CD4-positive, alpha-beta T cell treated with Interleukin-4 for 4 hours (primary cell): ENCODE measurements at regions not wholly inside any gene's neighbourhood (a gene's known extent, or its start where the extent isn't known, plus 50 kb on each side); places are given as distances from the start of the nearest gene placed in this dataset.
"Not testable (repeated sequence)": the region's sequence is repeated elsewhere in the genome, so short reads cannot be mapped to it uniquely, and the experiment has no call there.

Experiments used
- DNase-seq: peaks from one replicate; pipeline ENCODE4 v3.0.0-alpha.2; 2020

GRCh38 chr3:27779176-27779575, 57.1 kb upstream of the EOMES start:
- DNase-seq = no peak

GRCh38 chr3:27789420-27789819, 67.3 kb upstream of the EOMES start:
- DNase-seq = no peak

- DNase-seq = no peak
Observed at GRCh38 chr3:27791956-27792355, 69.8 kb upstream of the EOMES start.

GRCh38 chr3:27792869-27793268, 70.7 kb upstream of the EOMES start:
- no peak for DNase-seq

GRCh38 chr3:27794211-27794610, 72.1 kb upstream of the EOMES start:
- DNase-seq = no peak

GRCh38 chr3:27796365-27796875, 74.3 kb upstream of the EOMES start:
- DNase-seq = no peak

- no peak for DNase-seq
Observed at GRCh38 chr3:27797773-27798172, 75.7 kb upstream of the EOMES start.

GRCh38 chr3:27800261-27800660, 78.1 kb upstream of the EOMES start:
- DNase-seq = no peak

- DNase-seq = no peak
Observed at GRCh38 chr3:27802425-27802824, 80.3 kb upstream of the EOMES start.

GRCh38 chr3:27802849-27803248, 80.7 kb upstream of the EOMES start:
- no peak for DNase-seq

- DNase-seq = no peak
Observed at GRCh38 chr3:27805282-27805681, 83.2 kb upstream of the EOMES start.

- DNase-seq = no peak
Observed at GRCh38 chr3:27813255-27813654, 91.1 kb upstream of the EOMES start.

GRCh38 chr3:27821609-27822008, 99.5 kb upstream of the EOMES start:
- DNase-seq = not testable (repeated sequence)

- DNase-seq = no peak
Observed at GRCh38 chr3:27824312-27825200, 102.4 kb upstream of the EOMES start.

GRCh38 chr3:27826448-27826847, 104.3 kb upstream of the EOMES start:
- no peak for DNase-seq

- DNase-seq = no peak
Observed at GRCh38 chr3:27827041-27827440, 104.9 kb upstream of the EOMES start.

- DNase-seq = peak; percentile 48
Observed at GRCh38 chr3:27840807-27841594, 118.9 kb upstream of the EOMES start.

- no peak for DNase-seq
Observed at GRCh38 chr3:27844052-27844675, 122.0 kb upstream of the EOMES start.

- DNase-seq = no peak
Observed at GRCh38 chr3:27847697-27848096, 125.6 kb upstream of the EOMES start.

- DNase-seq = no peak
Observed at GRCh38 chr3:27848826-27849225, 126.7 kb upstream of the EOMES start.

- DNase-seq = no peak
Observed at GRCh38 chr3:27859821-27860220, 137.7 kb upstream of the EOMES start.

GRCh38 chr3:27861046-27862036, 139.2 kb upstream of the EOMES start:
- peak; percentile 88 for DNase-seq
